ENCODE measurements at regions not wholly inside any gene's neighbourhood (a gene's known extent, or its start where the extent isn't known, plus 50 kb on each side); places are given as distances from the start of the nearest gene placed in this dataset.
A peak's percentile ranks its signal among the peaks of the same experiment; 100 is the strongest.

DNA sequence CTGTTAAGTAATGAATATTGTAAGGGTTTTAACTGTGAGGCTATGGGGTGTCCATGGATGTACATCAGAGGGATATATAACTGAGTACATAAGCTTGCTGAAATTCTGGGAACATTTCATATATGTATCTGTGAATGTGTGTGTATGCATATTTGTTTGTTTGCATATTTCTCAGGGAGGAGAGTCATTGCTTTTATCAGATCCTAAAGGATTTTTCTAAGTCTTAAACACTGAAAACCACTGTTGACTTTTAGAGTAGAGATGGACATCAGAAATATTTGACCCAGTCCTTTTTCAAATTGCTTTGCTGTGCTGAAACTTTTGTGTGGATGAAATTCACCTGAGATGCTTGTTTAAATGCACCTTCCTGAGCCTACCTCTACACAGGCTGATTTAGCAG lies 410.6 kb downstream of the METTL15 start:
- Mint-ChIP-seq H3K36me3 (ENCODE audit: low read depth, unreplicated experiment) (no peaks in the 10 kb centered on the region), H3K4me3 (ENCODE audit: unreplicated experiment) (no peak overlapping the region), H3K9me3 (ENCODE audit: unreplicated experiment) (peaks cover 4% of the 10 kb centered on the region), H3K4me1 (ENCODE audit: low read depth, unreplicated experiment) (peaks cover 6% of the 10 kb centered on the region), H3K27ac (ENCODE audit: unreplicated experiment) (no peak overlapping the region), H3K27me3 (ENCODE audit: low read depth, unreplicated experiment) (no peaks in the 10 kb centered on the region)
- DNase-seq (ENCODE audit: low read depth): no peak
- H3K9me3 ChIP-seq (ENCODE audit: insufficient read depth, low read depth, low read length): no peaks in the 10 kb centered on the region
- TF ChIP-seq EZH2 (IDR thresholded peaks at IDR 0.05; ENCODE audit: insufficient read depth, low read length) (no peak), CTCF (IDR thresholded peaks at IDR 0.05; ENCODE audit: insufficient read depth, low read depth, low read length) (no peak)
- H3K27ac ChIP-seq (ENCODE audit: low read depth, low read length): no peak overlapping the region
- H3K79me2 ChIP-seq (ENCODE audit: insufficient read depth, low read length): no peaks in the 10 kb centered on the region
- FAIRE-seq: no peak
- H3K36me3 ChIP-seq (ENCODE audit: insufficient read depth, low read length): no peaks in the 10 kb centered on the region
- no peak overlapping the region for H2AFZ ChIP-seq (ENCODE audit: low read depth, low read length)
- H3K9ac ChIP-seq (ENCODE audit: low read length): no peak overlapping the region
- H3K4me1 ChIP-seq (ENCODE audit: insufficient read depth, low read length): no peaks in the 10 kb centered on the region
- no peaks in the 10 kb centered on the region for H4K20me1 ChIP-seq (ENCODE audit: insufficient read depth, low read length)
- no peak overlapping the region for H3K4me2 ChIP-seq (ENCODE audit: low read length)
- no peaks in the 10 kb centered on the region for H3K27me3 ChIP-seq (ENCODE audit: insufficient read depth, low read length)
- no peak overlapping the region for H3K4me3 ChIP-seq (ENCODE audit: insufficient read depth, low read depth, low read length)

GRCh38 chr11:28517621-28518020 lies 409.4 kb downstream of the METTL15 start:
- peak; percentile 53 for DNase-seq (ENCODE audit: low read depth)
- FAIRE-seq: no peak
- Mint-ChIP-seq H3K27me3 (ENCODE audit: low read depth, unreplicated experiment) (no peaks in the 10 kb centered on the region), H3K4me1 (ENCODE audit: low read depth, unreplicated experiment) (peaks cover 6% of the 10 kb centered on the region), H3K4me3 (ENCODE audit: unreplicated experiment) (no peak overlapping the region), H3K36me3 (ENCODE audit: low read depth, unreplicated experiment) (peaks cover 4% of the 10 kb centered on the region), H3K9me3 (ENCODE audit: unreplicated experiment) (peaks cover 10% of the 10 kb centered on the region), H3K27ac (ENCODE audit: unreplicated experiment) (no peak overlapping the region)
- Histone ChIP-seq H3K27me3 (ENCODE audit: insufficient read depth, low read length) (no peaks in the 10 kb centered on the region), H3K4me3 (ENCODE audit: insufficient read depth, low read depth, low read length) (no peak overlapping the region), H3K9ac (ENCODE audit: low read length) (no peak overlapping the region), H4K20me1 (ENCODE audit: insufficient read depth, low read length) (no peaks in the 10 kb centered on the region), H3K9me3 (ENCODE audit: insufficient read depth, low read depth, low read length) (no peaks in the 10 kb centered on the region), H3K4me1 (ENCODE audit: insufficient read depth, low read length) (no peaks in the 10 kb centered on the region), H3K79me2 (ENCODE audit: insufficient read depth, low read length) (no peaks in the 10 kb centered on the region), H2AFZ (ENCODE audit: low read depth, low read length) (no peak overlapping the region), H3K36me3 (ENCODE audit: insufficient read depth, low read length) (no peaks in the 10 kb centered on the region), H3K27ac (ENCODE audit: low read depth, low read length) (no peak overlapping the region), H3K4me2 (ENCODE audit: low read length) (no peak overlapping the region)
- TF ChIP-seq EZH2 (IDR thresholded peaks at IDR 0.05; ENCODE audit: insufficient read depth, low read length): no peak
- no peak for TF ChIP-seq CTCF (IDR thresholded peaks at IDR 0.05; ENCODE audit: insufficient read depth, low read depth, low read length)

DNA sequence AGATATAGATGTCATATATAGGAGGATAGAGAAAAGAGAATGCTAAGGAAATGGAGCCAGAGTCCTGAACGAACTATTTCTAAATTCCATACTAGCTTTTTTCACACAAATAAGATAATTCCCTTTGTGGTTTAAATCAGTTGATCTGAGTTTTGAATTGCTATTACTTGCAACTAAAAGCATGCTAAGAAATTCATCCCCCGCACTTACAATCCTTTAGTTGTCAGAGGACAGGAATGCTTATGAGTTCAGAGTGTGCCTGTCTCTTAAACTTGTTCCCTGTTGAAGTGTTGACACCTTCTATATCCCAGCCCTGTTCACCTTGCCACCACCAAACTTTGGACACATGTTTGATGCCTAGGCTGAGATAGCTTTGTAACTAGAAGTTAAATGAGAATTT lies 406.2 kb downstream of the METTL15 start:
- Histone ChIP-seq H3K36me3 (ENCODE audit: insufficient read depth, low read length) (no peaks in the 10 kb centered on the region), H3K4me1 (ENCODE audit: insufficient read depth, low read length) (no peaks in the 10 kb centered on the region), H3K79me2 (ENCODE audit: insufficient read depth, low read length) (no peaks in the 10 kb centered on the region), H4K20me1 (ENCODE audit: insufficient read depth, low read length) (no peaks in the 10 kb centered on the region), H3K4me3 (ENCODE audit: insufficient read depth, low read depth, low read length) (no peak overlapping the region), H3K27me3 (ENCODE audit: insufficient read depth, low read length) (no peaks in the 10 kb centered on the region), H3K27ac (ENCODE audit: low read depth, low read length) (no peak overlapping the region), H3K9me3 (ENCODE audit: insufficient read depth, low read depth, low read length) (no peaks in the 10 kb centered on the region), H3K4me2 (ENCODE audit: low read length) (no peak overlapping the region), H2AFZ (ENCODE audit: low read depth, low read length) (no peak overlapping the region), H3K9ac (ENCODE audit: low read length) (no peak overlapping the region)
- DNase-seq (ENCODE audit: low read depth) (peak; percentile 65), FAIRE-seq (no peak)
- TF ChIP-seq CTCF (IDR thresholded peaks at IDR 0.05; ENCODE audit: insufficient read depth, low read depth, low read length) (no peak), EZH2 (IDR thresholded peaks at IDR 0.05; ENCODE audit: insufficient read depth, low read length) (no peak)
- H3K4me1 Mint-ChIP-seq (ENCODE audit: low read depth, unreplicated experiment): peaks cover 6% of the 10 kb centered on the region
- no peaks in the 10 kb centered on the region for H3K27me3 Mint-ChIP-seq (ENCODE audit: low read depth, unreplicated experiment)
- no peak overlapping the region for H3K27ac Mint-ChIP-seq (ENCODE audit: unreplicated experiment)
- H3K4me3 Mint-ChIP-seq (ENCODE audit: unreplicated experiment): no peak overlapping the region
- H3K9me3 Mint-ChIP-seq (ENCODE audit: unreplicated experiment): peaks cover 10% of the 10 kb centered on the region
- peaks cover 4% of the 10 kb centered on the region for H3K36me3 Mint-ChIP-seq (ENCODE audit: low read depth, unreplicated experiment)
